ENCODE measurements at regions not wholly inside any gene's neighbourhood (a gene's known extent, or its start where the extent isn't known, plus 50 kb on each side); places are given as distances from the start of the nearest gene placed in this dataset.

GRCh38 chr2:128558895-128559532, 240.3 kb upstream of the HS6ST1 start:
- no peak overlapping the region for H3K4me3 ChIP-seq (ENCODE audit: control insufficient read depth in 2 of 3, extremely low read depth in 1 of 3, insufficient read depth in 2 of 3, low read depth in 1 of 3, low read length in 3 of 3)
- H2AFZ ChIP-seq (ENCODE audit: control insufficient read depth, low read length): no peak overlapping the region
- no peaks in the 10 kb centered on the region for H3K9me1 ChIP-seq (ENCODE audit: control insufficient read depth, extremely low read depth, insufficient read depth, low read length)
- FAIRE-seq: no peak
- no peak overlapping the region for H3K27ac ChIP-seq (ENCODE audit: control insufficient read depth, insufficient read depth, low read length)
- no peak overlapping the region for H3K9ac ChIP-seq (ENCODE audit: control insufficient read depth, extremely low read depth, insufficient read depth, low read length)
- no peak for DNase-seq (ENCODE audit: low read depth, low spot score)
- H3K27me3 ChIP-seq (ENCODE audit: control insufficient read depth, extremely low read depth, insufficient read depth, low read length): peaks cover 4% of the 10 kb centered on the region
- no peaks in the 10 kb centered on the region for H3K36me3 ChIP-seq (ENCODE audit: control insufficient read depth in 2 of 2, extremely low read depth in 1 of 2, insufficient read depth in 2 of 2, low read length in 2 of 2)
- H3K4me1 ChIP-seq (ENCODE audit: control insufficient read depth, extremely low read depth, insufficient read depth, low read length): no peaks in the 10 kb centered on the region
- H4K20me1 ChIP-seq (ENCODE audit: control insufficient read depth, extremely low read depth, insufficient read depth, low read length): no peaks in the 10 kb centered on the region
- no peaks in the 10 kb centered on the region for H3K79me2 ChIP-seq (ENCODE audit: control insufficient read depth, insufficient read depth, low read length)
- TF ChIP-seq CTCF (optimal IDR thresholded peaks at IDR 0.05 in 1 of 3, IDR thresholded peaks at IDR 0.05 in 1 of 3, conservative IDR thresholded peaks at IDR 0.05 in 1 of 3; ENCODE audit: extremely low read depth in 1 of 3, insufficient read depth in 2 of 3, low read length in 3 of 3) (no peak), EZH2 (IDR thresholded peaks at IDR 0.05; ENCODE audit: low read length) (no peak)
- dilution Hi-C loops (cut with MboI; ENCODE audit: extremely low pct_ligation_motif_present, low sequenced_read_pairs): no loop called here
- no peak overlapping the region for H3K4me2 ChIP-seq (ENCODE audit: control insufficient read depth, extremely low read depth, insufficient read depth, low read depth, low read length)
- H3K9me3 ChIP-seq (ENCODE audit: control insufficient read depth, low read depth, low read length): no peaks in the 10 kb centered on the region

GRCh38 chr2:128559533-128560515, 241.2 kb upstream of the HS6ST1 start:
- Histone ChIP-seq H3K4me3 (ENCODE audit: control insufficient read depth in 2 of 3, extremely low read depth in 1 of 3, insufficient read depth in 2 of 3, low read depth in 1 of 3, low read length in 3 of 3) (no peak overlapping the region), H3K9me1 (ENCODE audit: control insufficient read depth, extremely low read depth, insufficient read depth, low read length) (no peaks in the 10 kb centered on the region), H3K27me3 (ENCODE audit: control insufficient read depth, extremely low read depth, insufficient read depth, low read length) (peaks cover 4% of the 10 kb centered on the region), H3K4me1 (ENCODE audit: control insufficient read depth, extremely low read depth, insufficient read depth, low read length) (no peaks in the 10 kb centered on the region), H3K9me3 (ENCODE audit: control insufficient read depth, low read depth, low read length) (no peaks in the 10 kb centered on the region), H3K9ac (ENCODE audit: control insufficient read depth, extremely low read depth, insufficient read depth, low read length) (no peak overlapping the region), H4K20me1 (ENCODE audit: control insufficient read depth, extremely low read depth, insufficient read depth, low read length) (no peaks in the 10 kb centered on the region), H3K4me2 (ENCODE audit: control insufficient read depth, extremely low read depth, insufficient read depth, low read depth, low read length) (no peak overlapping the region), H3K36me3 (ENCODE audit: control insufficient read depth in 2 of 2, extremely low read depth in 1 of 2, insufficient read depth in 2 of 2, low read length in 2 of 2) (no peaks in the 10 kb centered on the region), H3K27ac (ENCODE audit: control insufficient read depth, insufficient read depth, low read length) (no peak overlapping the region), H3K79me2 (ENCODE audit: control insufficient read depth, insufficient read depth, low read length) (no peaks in the 10 kb centered on the region), H2AFZ (ENCODE audit: control insufficient read depth, low read length) (no peak overlapping the region)
- DNase-seq (ENCODE audit: low read depth, low spot score): no peak
- no peak for FAIRE-seq
- dilution Hi-C loops (cut with MboI; ENCODE audit: extremely low pct_ligation_motif_present, low sequenced_read_pairs): no loop called here
- TF ChIP-seq CTCF (optimal IDR thresholded peaks at IDR 0.05 in 1 of 3, IDR thresholded peaks at IDR 0.05 in 1 of 3, conservative IDR thresholded peaks at IDR 0.05 in 1 of 3; ENCODE audit: extremely low read depth in 1 of 3, insufficient read depth in 2 of 3, low read length in 3 of 3) (no peak), EZH2 (IDR thresholded peaks at IDR 0.05; ENCODE audit: low read length) (no peak)
